WI38 (cell line): ENCODE measurements at regions not wholly inside any gene's neighbourhood (a gene's known extent, or its start where the extent isn't known, plus 50 kb on each side); places are given as distances from the start of the nearest gene placed in this dataset.

Experiments used
- H3K4me3 ChIP-seq: 2 replicates; pipeline ENCODE4 v1.5.1; 2011; ENCODE audit warnings: low read depth, mild to moderate bottlenecking, control low read depth, low read length
- TF ChIP-seq, protein P1 (sequence below): IDR thresholded peaks from 2 replicates; pipeline ENCODE4 v1.5.1; 2012; ENCODE audit warnings: low read depth, mild to moderate bottlenecking, control low read depth, low read length

- no peak overlapping the region for H3K4me3 ChIP-seq
- TF ChIP-seq, protein P1, sequence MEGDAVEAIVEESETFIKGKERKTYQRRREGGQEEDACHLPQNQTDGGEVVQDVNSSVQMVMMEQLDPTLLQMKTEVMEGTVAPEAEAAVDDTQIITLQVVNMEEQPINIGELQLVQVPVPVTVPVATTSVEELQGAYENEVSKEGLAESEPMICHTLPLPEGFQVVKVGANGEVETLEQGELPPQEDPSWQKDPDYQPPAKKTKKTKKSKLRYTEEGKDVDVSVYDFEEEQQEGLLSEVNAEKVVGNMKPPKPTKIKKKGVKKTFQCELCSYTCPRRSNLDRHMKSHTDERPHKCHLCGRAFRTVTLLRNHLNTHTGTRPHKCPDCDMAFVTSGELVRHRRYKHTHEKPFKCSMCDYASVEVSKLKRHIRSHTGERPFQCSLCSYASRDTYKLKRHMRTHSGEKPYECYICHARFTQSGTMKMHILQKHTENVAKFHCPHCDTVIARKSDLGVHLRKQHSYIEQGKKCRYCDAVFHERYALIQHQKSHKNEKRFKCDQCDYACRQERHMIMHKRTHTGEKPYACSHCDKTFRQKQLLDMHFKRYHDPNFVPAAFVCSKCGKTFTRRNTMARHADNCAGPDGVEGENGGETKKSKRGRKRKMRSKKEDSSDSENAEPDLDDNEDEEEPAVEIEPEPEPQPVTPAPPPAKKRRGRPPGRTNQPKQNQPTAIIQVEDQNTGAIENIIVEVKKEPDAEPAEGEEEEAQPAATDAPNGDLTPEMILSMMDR, result no peak
Observed at GRCh38 chr2:43023791-43024514, 202.5 kb downstream of the ZFP36L2 start.

DNA sequence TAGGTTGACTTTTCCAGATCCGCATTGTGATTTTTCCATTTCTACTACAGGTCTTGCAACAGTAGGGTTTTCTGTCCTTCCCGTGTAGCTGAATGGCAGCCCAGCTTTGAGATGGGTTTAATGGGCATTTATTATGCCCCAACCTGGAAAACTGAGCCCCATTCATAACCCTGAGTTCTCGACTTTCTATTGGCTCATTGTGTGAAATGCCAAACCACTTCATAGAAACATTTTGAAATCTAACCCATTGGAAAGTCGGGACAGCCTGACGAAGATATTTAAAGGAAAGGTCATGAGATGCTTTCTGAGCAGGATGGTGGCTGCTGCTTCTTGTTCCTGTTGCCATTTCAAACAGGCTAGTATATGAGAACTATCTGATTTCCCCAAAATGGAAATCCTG, 203.5 kb downstream of the ZFP36L2 start:
- no peak overlapping the region for H3K4me3 ChIP-seq
- TF ChIP-seq, protein P1, result no peak

GRCh38 chr2:43021791-43022509, 204.5 kb downstream of the ZFP36L2 start:
- TF ChIP-seq, protein P1, result no peak; the same call in 1 of the 2 replicates
- no peak overlapping the region for H3K4me3 ChIP-seq

- no peak overlapping the region for H3K4me3 ChIP-seq
- TF ChIP-seq, protein P1, result no peak
Observed at GRCh38 chr2:43020990-43021669, 205.3 kb downstream of the ZFP36L2 start.

GRCh38 chr2:43020296-43020695, 206.1 kb downstream of the ZFP36L2 start:
- no peak overlapping the region for H3K4me3 ChIP-seq
- TF ChIP-seq, protein P1, result no peak

- H3K4me3 ChIP-seq, result no peak overlapping the region
- TF ChIP-seq, protein P1, result no peak
Observed at GRCh38 chr2:43019536-43020183, 206.7 kb downstream of the ZFP36L2 start.
